ENCODE measurements at regions not wholly inside any gene's neighbourhood (a gene's known extent, or its start where the extent isn't known, plus 50 kb on each side); places are given as distances from the start of the nearest gene placed in this dataset.

DNA sequence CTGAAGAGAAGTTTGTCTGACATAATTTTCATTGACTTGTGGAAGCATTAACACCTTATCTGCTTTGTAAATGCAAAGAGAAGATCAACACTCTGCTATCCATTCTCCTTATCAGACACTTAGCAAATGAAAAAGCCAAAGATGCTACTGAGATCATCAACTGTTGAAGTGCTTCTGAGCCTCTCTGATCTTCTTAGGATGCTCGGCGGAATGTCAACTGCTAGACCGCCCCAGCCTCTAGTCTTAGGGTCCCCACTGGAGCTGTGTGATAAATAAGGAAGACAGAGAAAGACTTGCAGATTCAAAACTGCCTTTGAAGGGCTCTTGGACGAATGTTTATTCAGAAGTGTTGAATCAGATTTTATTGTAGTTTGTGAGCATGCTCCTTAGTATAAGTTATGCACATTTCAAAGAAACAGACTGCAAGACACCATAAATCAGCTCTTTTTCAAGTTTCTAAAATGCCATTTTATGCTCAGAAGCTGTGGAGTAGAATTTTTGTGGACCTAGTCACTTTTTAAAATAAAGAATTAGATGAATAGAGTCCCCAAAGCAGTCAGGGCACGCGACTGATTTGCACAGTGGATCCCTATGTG, 197.9 kb downstream of the DIRAS2 start:
- Histone ChIP-seq H3K27ac (no peak overlapping the region), H3K4me3 (no peak overlapping the region), H3K27me3 (no peaks in the 10 kb centered on the region), H3K36me3 (ENCODE audit: low read depth, missing control alignments) (no peaks in the 10 kb centered on the region), H3K4me1 (no peaks in the 10 kb centered on the region), H3K9me3 (no peaks in the 10 kb centered on the region)
- WGBS, 2 donors, result 85 to 87% methylated on average over 6 of the region's 6 CpGs
- TF ChIP-seq, protein P1, sequence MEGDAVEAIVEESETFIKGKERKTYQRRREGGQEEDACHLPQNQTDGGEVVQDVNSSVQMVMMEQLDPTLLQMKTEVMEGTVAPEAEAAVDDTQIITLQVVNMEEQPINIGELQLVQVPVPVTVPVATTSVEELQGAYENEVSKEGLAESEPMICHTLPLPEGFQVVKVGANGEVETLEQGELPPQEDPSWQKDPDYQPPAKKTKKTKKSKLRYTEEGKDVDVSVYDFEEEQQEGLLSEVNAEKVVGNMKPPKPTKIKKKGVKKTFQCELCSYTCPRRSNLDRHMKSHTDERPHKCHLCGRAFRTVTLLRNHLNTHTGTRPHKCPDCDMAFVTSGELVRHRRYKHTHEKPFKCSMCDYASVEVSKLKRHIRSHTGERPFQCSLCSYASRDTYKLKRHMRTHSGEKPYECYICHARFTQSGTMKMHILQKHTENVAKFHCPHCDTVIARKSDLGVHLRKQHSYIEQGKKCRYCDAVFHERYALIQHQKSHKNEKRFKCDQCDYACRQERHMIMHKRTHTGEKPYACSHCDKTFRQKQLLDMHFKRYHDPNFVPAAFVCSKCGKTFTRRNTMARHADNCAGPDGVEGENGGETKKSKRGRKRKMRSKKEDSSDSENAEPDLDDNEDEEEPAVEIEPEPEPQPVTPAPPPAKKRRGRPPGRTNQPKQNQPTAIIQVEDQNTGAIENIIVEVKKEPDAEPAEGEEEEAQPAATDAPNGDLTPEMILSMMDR (IDR thresholded peaks at IDR 0.05), result no peak
- TF ChIP-seq POLR2A (IDR thresholded peaks at IDR 0.05), result no peak
- intact Hi-C loops (cut with DNase I; ENCODE audit: low total_unique reads), result no loop called here
- DNase-seq, result no peak

DNA sequence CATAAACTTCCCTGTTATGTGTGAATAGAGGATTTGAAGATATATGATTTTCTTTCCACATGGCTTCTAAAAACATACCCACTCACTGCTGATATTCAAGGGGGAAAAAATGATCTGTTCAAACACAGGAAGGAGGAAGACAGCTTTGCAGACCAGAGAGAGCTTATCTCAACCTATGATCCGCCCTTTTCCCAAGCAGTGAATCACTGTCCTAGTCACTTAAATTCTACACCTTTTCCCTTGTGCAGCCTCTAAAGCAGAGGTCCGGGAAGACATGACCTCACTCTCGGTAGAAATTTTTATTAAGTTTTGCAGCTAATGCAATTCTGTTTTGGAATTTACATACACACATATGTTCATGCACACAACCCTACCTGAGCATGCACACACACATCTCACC, 197.2 kb downstream of the DIRAS2 start:
- WGBS, 2 donors, result 51 to 74% methylated on average over 3 of the region's 3 CpGs

DNA sequence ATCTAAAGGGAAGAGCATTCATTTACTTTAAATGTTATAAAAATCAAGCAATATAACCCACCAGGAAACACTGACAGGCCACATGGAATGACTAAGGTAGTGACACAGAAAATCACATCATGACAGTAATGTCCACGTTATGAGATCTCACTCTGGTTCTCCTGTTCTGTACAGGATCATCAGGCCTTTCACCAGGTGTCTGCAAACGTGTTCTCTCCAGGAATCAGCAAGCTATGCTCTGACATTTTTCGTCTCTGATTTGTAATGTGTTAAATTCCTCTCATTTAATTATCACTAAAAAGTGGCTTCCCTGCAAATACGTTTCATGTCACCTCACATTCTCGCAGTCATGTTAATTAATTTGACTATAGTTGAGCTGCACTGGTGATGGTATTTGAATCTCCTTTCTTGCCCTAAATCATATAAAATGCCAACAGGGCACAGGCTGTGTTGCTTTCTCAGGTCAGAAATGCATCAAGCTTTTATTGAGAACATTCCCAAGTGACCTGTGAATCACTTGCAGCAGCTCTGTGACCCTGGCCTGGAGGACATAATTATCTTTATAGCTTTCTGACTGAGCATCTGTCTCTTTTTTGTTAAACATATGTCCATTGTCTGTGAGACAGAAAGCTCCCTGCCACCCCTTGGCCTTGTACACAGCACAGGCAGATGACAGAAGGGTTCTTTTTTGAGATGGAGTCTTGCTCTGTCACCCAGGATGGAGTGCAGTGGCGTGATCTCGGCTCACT, 196.2 kb downstream of the DIRAS2 start:
- Histone ChIP-seq H3K36me3 (ENCODE audit: low read depth, missing control alignments) (no peaks in the 10 kb centered on the region), H3K4me3 (no peak overlapping the region), H3K27me3 (no peaks in the 10 kb centered on the region), H3K9me3 (no peaks in the 10 kb centered on the region), H3K4me1 (no peaks in the 10 kb centered on the region), H3K27ac (no peak overlapping the region)
- DNase-seq, result no peak
- 65 to 70% methylated on average over 7 of the region's 7 CpGs for WGBS, 2 donors
- intact Hi-C loops (cut with DNase I; ENCODE audit: low total_unique reads), result no loop called here
- TF ChIP-seq, protein P1 (IDR thresholded peaks at IDR 0.05), result no peak

More for the DNA sequence above, 197.2 kb downstream of the DIRAS2 start:
- no peaks in the 10 kb centered on the region for H3K9me3 ChIP-seq
- H3K4me3 ChIP-seq, result no peak overlapping the region
- H3K36me3 ChIP-seq (ENCODE audit: low read depth, missing control alignments), result no peaks in the 10 kb centered on the region
- intact Hi-C loops (cut with DNase I; ENCODE audit: low total_unique reads), result no loop called here
- no peak overlapping the region for H3K27ac ChIP-seq
- H3K27me3 ChIP-seq, result no peaks in the 10 kb centered on the region
- TF ChIP-seq POLR2A (IDR thresholded peaks at IDR 0.05), result no peak
- TF ChIP-seq, protein P1 (IDR thresholded peaks at IDR 0.05), result no peak
- no peak for DNase-seq
- H3K4me1 ChIP-seq, result no peaks in the 10 kb centered on the region

DNA sequence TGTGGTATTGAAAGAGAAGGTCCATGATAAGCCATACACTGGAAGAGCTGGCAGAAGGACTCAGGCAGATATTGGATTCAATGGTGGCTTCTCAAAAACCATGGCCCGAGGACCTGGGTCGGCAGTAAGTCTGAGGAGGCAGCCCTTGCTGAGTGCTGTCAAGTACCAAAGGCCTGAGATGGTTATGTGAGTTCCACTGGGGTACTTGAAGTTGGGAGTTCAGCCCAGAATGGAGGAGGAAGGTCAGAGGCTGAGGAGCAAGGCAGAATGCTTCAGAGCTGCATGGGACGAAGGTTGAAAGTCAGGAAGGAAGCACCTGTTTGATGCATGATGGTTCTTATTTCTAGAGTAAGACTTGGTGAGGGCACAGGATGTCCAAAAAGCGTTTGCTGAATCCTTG, 194.9 kb downstream of the DIRAS2 start:
- H3K4me3 ChIP-seq, result no peak overlapping the region
- H3K27me3 ChIP-seq, result no peaks in the 10 kb centered on the region
- no peaks in the 10 kb centered on the region for H3K9me3 ChIP-seq
- intact Hi-C loops (cut with DNase I; ENCODE audit: low total_unique reads), result no loop called here
- H3K4me1 ChIP-seq, result no peaks in the 10 kb centered on the region
- no peak overlapping the region for H3K27ac ChIP-seq
- DNase-seq, result no peak
- WGBS, 2 donors, result 64 to 92% methylated on average over 4 of the region's 4 CpGs
- H3K36me3 ChIP-seq (ENCODE audit: low read depth, missing control alignments), result no peaks in the 10 kb centered on the region
- TF ChIP-seq, protein P1 (IDR thresholded peaks at IDR 0.05), result no peak
- no peak for TF ChIP-seq POLR2A (IDR thresholded peaks at IDR 0.05)

Data from testis (tissue), 2 donors.